ENCODE measurements at regions not wholly inside any gene's neighbourhood (a gene's known extent, or its start where the extent isn't known, plus 50 kb on each side); places are given as distances from the start of the nearest gene placed in this dataset.

DNA sequence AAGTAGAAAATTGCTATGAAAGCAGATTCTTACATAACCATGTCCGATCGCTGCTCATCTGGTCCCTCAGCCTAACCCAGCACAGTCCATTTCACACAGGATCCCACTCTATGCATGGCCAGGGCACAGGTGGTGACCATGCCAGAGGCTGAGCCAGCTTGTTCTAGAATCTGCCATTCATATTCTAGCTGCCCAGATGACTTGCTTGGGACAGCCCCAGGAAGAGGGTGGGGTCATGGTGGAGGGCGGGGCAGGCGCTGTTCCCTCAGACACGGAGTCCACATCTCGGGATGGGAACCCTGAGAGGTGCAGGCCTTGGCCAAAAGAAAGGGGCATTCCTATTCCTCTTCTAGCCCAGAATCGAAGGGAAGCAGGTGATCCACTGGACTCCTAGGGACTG, 275.2 kb upstream of the IRX2 start:
- no peaks in the 10 kb centered on the region for H3K4me1 ChIP-seq (ENCODE audit: control insufficient read depth in 1 of 2, insufficient read depth in 2 of 2, low read length in 2 of 2)
- TF ChIP-seq, protein P1, sequence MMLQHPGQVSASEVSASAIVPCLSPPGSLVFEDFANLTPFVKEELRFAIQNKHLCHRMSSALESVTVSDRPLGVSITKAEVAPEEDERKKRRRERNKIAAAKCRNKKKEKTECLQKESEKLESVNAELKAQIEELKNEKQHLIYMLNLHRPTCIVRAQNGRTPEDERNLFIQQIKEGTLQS (IDR thresholded peaks at IDR 0.05) = no peak
- TF ChIP-seq CEBPB (IDR thresholded peaks at IDR 0.05; ENCODE audit: low read depth) (no peak), FOSL1 (IDR thresholded peaks at IDR 0.05; ENCODE audit: low read depth) (no peak), TCF7L2 (IDR thresholded peaks at IDR 0.05; ENCODE audit: borderline replicate concordance, extremely low read depth, insufficient read depth, insufficient read length) (no peak), ZNF274 (IDR thresholded peaks at IDR 0.05; ENCODE audit: low read depth, low read length) (no peak), ZFX (IDR thresholded peaks at IDR 0.05) (no peak), SIN3A (IDR thresholded peaks at IDR 0.05; ENCODE audit: low read depth) (no peak), RAD21 (IDR thresholded peaks at IDR 0.05; ENCODE audit: low read depth) (no peak), EGR1 (IDR thresholded peaks at IDR 0.05; ENCODE audit: low read depth) (no peak), ELF1 (IDR thresholded peaks at IDR 0.05; ENCODE audit: borderline replicate concordance, low read depth) (no peak)
- TF ChIP-seq, protein P2, sequence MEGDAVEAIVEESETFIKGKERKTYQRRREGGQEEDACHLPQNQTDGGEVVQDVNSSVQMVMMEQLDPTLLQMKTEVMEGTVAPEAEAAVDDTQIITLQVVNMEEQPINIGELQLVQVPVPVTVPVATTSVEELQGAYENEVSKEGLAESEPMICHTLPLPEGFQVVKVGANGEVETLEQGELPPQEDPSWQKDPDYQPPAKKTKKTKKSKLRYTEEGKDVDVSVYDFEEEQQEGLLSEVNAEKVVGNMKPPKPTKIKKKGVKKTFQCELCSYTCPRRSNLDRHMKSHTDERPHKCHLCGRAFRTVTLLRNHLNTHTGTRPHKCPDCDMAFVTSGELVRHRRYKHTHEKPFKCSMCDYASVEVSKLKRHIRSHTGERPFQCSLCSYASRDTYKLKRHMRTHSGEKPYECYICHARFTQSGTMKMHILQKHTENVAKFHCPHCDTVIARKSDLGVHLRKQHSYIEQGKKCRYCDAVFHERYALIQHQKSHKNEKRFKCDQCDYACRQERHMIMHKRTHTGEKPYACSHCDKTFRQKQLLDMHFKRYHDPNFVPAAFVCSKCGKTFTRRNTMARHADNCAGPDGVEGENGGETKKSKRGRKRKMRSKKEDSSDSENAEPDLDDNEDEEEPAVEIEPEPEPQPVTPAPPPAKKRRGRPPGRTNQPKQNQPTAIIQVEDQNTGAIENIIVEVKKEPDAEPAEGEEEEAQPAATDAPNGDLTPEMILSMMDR (IDR thresholded peaks at IDR 0.05 in 2 of 3, conservative IDR thresholded peaks at IDR 0.05 in 1 of 3; ENCODE audit: borderline replicate concordance in 1 of 3, insufficient read depth in 1 of 3, low read depth in 2 of 3, low read length in 2 of 3) = no peak
- TF ChIP-seq, protein P3, sequence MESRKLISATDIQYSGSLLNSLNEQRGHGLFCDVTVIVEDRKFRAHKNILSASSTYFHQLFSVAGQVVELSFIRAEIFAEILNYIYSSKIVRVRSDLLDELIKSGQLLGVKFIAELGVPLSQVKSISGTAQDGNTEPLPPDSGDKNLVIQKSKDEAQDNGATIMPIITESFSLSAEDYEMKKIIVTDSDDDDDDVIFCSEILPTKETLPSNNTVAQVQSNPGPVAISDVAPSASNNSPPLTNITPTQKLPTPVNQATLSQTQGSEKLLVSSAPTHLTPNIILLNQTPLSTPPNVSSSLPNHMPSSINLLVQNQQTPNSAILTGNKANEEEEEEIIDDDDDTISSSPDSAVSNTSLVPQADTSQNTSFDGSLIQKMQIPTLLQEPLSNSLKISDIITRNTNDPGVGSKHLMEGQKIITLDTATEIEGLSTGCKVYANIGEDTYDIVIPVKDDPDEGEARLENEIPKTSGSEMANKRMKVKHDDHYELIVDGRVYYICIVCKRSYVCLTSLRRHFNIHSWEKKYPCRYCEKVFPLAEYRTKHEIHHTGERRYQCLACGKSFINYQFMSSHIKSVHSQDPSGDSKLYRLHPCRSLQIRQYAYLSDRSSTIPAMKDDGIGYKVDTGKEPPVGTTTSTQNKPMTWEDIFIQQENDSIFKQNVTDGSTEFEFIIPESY (IDR thresholded peaks at IDR 0.05; ENCODE audit: extremely low read depth, insufficient replicate concordance, low read length) = no peak
- intact Hi-C loops (cut with micrococcal nuclease) = no loop called here
- H3K27me3 ChIP-seq (ENCODE audit: insufficient read depth, low read length) = no peaks in the 10 kb centered on the region
- H3K9ac ChIP-seq (ENCODE audit: low read length) = no peak overlapping the region
- RAD21 ChIA-PET (ENCODE audit: low non-redundant PET in 1 of 2, low total read pairs in 2 of 2, uncharacterized antibody in 2 of 2, unreplicated experiment in 2 of 2) = no interaction called here
- BruUV-seq (replicated peaks) = no TSS peak
- H3K9me3 ChIP-seq (ENCODE audit: control insufficient read depth in 1 of 2, insufficient read depth in 1 of 2, low read depth in 1 of 2, low read length in 2 of 2) = peaks cover 0 to 25% of the 10 kb centered on the region in 2 experiments; a peak in 2 of 4 replicates
- no peak for DNase-seq (ENCODE audit: low read depth, low spot score)
- H3K36me3 ChIP-seq (ENCODE audit: control insufficient read depth in 1 of 2, insufficient read depth in 2 of 2, low read length in 2 of 2) = no peaks in the 10 kb centered on the region
- no peak for ATAC-seq
- H3K27ac ChIP-seq (ENCODE audit: low read depth, low read length) = no peak overlapping the region
- no peak overlapping the region for H2AFZ ChIP-seq (ENCODE audit: low read depth, low read length, poor library complexity, severe bottlenecking)
- H3K4me2 ChIP-seq (ENCODE audit: low read length) = no peak overlapping the region
- CTCF ChIA-PET = no interaction called here
- H3K4me3 ChIP-seq (replicated peaks in 1 of 2; ENCODE audit: low read depth in 1 of 2, low read length in 2 of 2) = no peak overlapping the region
- no peaks in the 10 kb centered on the region for H3K9me2 ChIP-seq (ENCODE audit: insufficient read depth)
- H4K20me1 ChIP-seq (ENCODE audit: insufficient read depth) = no peaks in the 10 kb centered on the region
- POLR2A ChIA-PET = no interaction called here
- no peaks in the 10 kb centered on the region for H3K79me2 ChIP-seq (ENCODE audit: insufficient read depth, low read length)
